NT2/D1 (cell line): ENCODE measurements at regions not wholly inside any gene's neighbourhood (a gene's known extent, or its start where the extent isn't known, plus 50 kb on each side); places are given as distances from the start of the nearest gene placed in this dataset.

Experiments used
- DNase-seq: peaks from one replicate; pipeline ENCODE4 v3.0.0-alpha.2; 2011; ENCODE audit warnings: low read depth, low spot score
- H3K27me3 ChIP-seq: 2 replicates; pipeline ENCODE4 v1.6.0; 2011; ENCODE audit warnings: mild to moderate bottlenecking; ENCODE audit not compliant: insufficient read length, insufficient read depth
- H3K36me3 ChIP-seq: 2 replicates; pipeline ENCODE4 v1.6.1; 2011; ENCODE audit warnings: mild to moderate bottlenecking, low read length, mixed read lengths; ENCODE audit not compliant: insufficient read depth, insufficient read length
- H3K4me1 ChIP-seq: 2 replicates; pipeline ENCODE4 v1.5.1; 2011; ENCODE audit not compliant: insufficient read depth, insufficient read length
- H3K4me3 ChIP-seq: 2 replicates; pipeline ENCODE4 v1.5.1; 2011; ENCODE audit warnings: low read depth; ENCODE audit not compliant: insufficient read length
- H3K9ac ChIP-seq: 2 replicates; pipeline ENCODE4 v1.6.0; 2011; ENCODE audit warnings: low read depth; ENCODE audit not compliant: insufficient read length
- H3K9me3 ChIP-seq: 2 replicates; pipeline ENCODE4 v1.5.1; 2011; ENCODE audit warnings: mild to moderate bottlenecking, low read length; ENCODE audit not compliant: insufficient read depth
- SUZ12 ChIP-seq: IDR thresholded peaks from 2 replicates; pipeline ENCODE4 v1.6.1; 2011; ENCODE audit not compliant: insufficient read length, insufficient read depth; ENCODE audit errors: extremely low read depth
- YY1 ChIP-seq: IDR thresholded peaks from 2 replicates; pipeline ENCODE4 v1.6.1; 2011; ENCODE audit not compliant: insufficient read length, insufficient read depth
- ZNF274 ChIP-seq: IDR thresholded peaks from 2 replicates; pipeline ENCODE4 v1.6.1; 2011; ENCODE audit warnings: mild to moderate bottlenecking, low read depth, low read length

GRCh38 chr12:24025153-24025798 lies 75.8 kb upstream of the SOX5 start:
- Histone ChIP-seq H3K9ac (no peak overlapping the region), H3K36me3 (no peaks in the 10 kb centered on the region), H3K4me3 (no peak overlapping the region), H3K4me1 (no peaks in the 10 kb centered on the region), H3K27me3 (no peaks in the 10 kb centered on the region), H3K9me3 (peaks cover 6% of the 10 kb centered on the region; the same call in 1 of the 2 replicates)
- DNase-seq, result peak; percentile 23
- TF ChIP-seq SUZ12 (no peak), YY1 (no peak), ZNF274 (no peak)

- TF ChIP-seq ZNF274, result no peak
- no peak for TF ChIP-seq SUZ12
- TF ChIP-seq YY1, result no peak
- no peak overlapping the region for H3K4me3 ChIP-seq
Observed at GRCh38 chr12:24023081-24023480, 73.6 kb upstream of the SOX5 start.

GRCh38 chr12:24021164-24021502 lies 71.7 kb upstream of the SOX5 start:
- Histone ChIP-seq H3K9me3 (peaks cover 4% of the 10 kb centered on the region; the same call in 1 of the 2 replicates), H3K36me3 (no peaks in the 10 kb centered on the region), H3K4me3 (no peak overlapping the region), H3K4me1 (no peaks in the 10 kb centered on the region), H3K27me3 (no peaks in the 10 kb centered on the region), H3K9ac (no peak overlapping the region)
- DNase-seq, result no peak
- TF ChIP-seq YY1 (no peak), ZNF274 (no peak), SUZ12 (no peak)

More at GRCh38 chr12:24023081-24023480, 73.6 kb upstream of the SOX5 start:
- H3K27me3 ChIP-seq, result no peaks in the 10 kb centered on the region
- H3K4me1 ChIP-seq, result no peaks in the 10 kb centered on the region
- DNase-seq, result no peak
- no peaks in the 10 kb centered on the region for H3K36me3 ChIP-seq
- H3K9me3 ChIP-seq, result peaks cover 4% of the 10 kb centered on the region; the same call in 1 of the 2 replicates
- no peak overlapping the region for H3K9ac ChIP-seq

GRCh38 chr12:24020397-24021163 lies 71.1 kb upstream of the SOX5 start:
- Histone ChIP-seq H3K4me1 (no peaks in the 10 kb centered on the region), H3K9ac (no peak overlapping the region), H3K27me3 (no peaks in the 10 kb centered on the region), H3K9me3 (no peaks in the 10 kb centered on the region), H3K36me3 (no peaks in the 10 kb centered on the region), H3K4me3 (no peak overlapping the region)
- TF ChIP-seq SUZ12 (no peak), ZNF274 (no peak), YY1 (no peak)
- no peak for DNase-seq

- H3K4me3 ChIP-seq, result no peak overlapping the region
- TF ChIP-seq YY1 (no peak), SUZ12 (no peak)
- no peaks in the 10 kb centered on the region for H3K9me3 ChIP-seq
- no peaks in the 10 kb centered on the region for H3K4me1 ChIP-seq
- no peak for DNase-seq
- H3K9ac ChIP-seq, result no peak overlapping the region
- no peaks in the 10 kb centered on the region for H3K27me3 ChIP-seq
- H3K36me3 ChIP-seq, result no peaks in the 10 kb centered on the region
Observed at GRCh38 chr12:24015833-24016160, 66.3 kb upstream of the SOX5 start.

- no peaks in the 10 kb centered on the region for H3K4me1 ChIP-seq
- no peak overlapping the region for H3K9ac ChIP-seq
- no peaks in the 10 kb centered on the region for H3K9me3 ChIP-seq
- no peaks in the 10 kb centered on the region for H3K27me3 ChIP-seq
- no peaks in the 10 kb centered on the region for H3K36me3 ChIP-seq
- TF ChIP-seq YY1, result no peak
- TF ChIP-seq ZNF274, result no peak
- TF ChIP-seq SUZ12, result no peak
- H3K4me3 ChIP-seq, result no peak overlapping the region
- peak; percentile 35 for DNase-seq
Observed at GRCh38 chr12:24014915-24015832, 65.7 kb upstream of the SOX5 start.

- Histone ChIP-seq H3K4me3 (no peak overlapping the region), H3K36me3 (no peaks in the 10 kb centered on the region), H3K9me3 (no peaks in the 10 kb centered on the region), H3K4me1 (no peaks in the 10 kb centered on the region), H3K9ac (no peak overlapping the region), H3K27me3 (no peaks in the 10 kb centered on the region)
- TF ChIP-seq SUZ12 (no peak), ZNF274 (no peak), YY1 (no peak)
- no peak for DNase-seq
Observed at GRCh38 chr12:24014240-24014639, 64.8 kb upstream of the SOX5 start.
